ENCODE measurements at regions not wholly inside any gene's neighbourhood (a gene's known extent, or its start where the extent isn't known, plus 50 kb on each side); places are given as distances from the start of the nearest gene placed in this dataset.

GRCh38 chr7:16985621-16986020 is 103.8 kb upstream of the AGR3 start:
- H3K4me3 Mint-ChIP-seq, result no peak overlapping the region
- H3K9me3 Mint-ChIP-seq (ENCODE audit: low read depth), result no peaks in the 10 kb centered on the region
- no peak for DNase-seq
- H3K27me3 Mint-ChIP-seq, result peaks cover 18% of the 10 kb centered on the region
- H3K4me1 Mint-ChIP-seq, result peaks cover 10% of the 10 kb centered on the region
- CTCF ChIA-PET, result no interaction called here
- no peak overlapping the region for H3K27ac Mint-ChIP-seq
- H3K36me3 Mint-ChIP-seq, result no peaks in the 10 kb centered on the region
- ATAC-seq, result no peak

DNA sequence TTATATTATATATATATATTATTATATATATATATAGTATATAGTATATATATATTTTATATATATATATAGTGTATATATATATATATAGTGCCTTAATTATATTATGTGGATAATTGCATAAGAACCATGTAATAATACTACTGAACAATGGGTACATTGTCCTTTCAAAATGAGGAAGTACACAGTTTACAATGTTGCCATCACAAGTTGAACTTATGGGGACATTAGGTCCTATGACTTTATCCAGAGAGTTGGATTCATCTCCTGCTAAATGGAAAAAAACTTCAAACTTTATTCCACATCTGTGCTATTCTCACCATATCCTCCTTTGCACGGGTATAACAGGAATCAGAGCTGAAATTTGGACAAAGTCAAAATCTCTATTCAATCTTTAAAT is 105.0 kb upstream of the AGR3 start:
- Mint-ChIP-seq H3K4me3 (no peak overlapping the region), H3K36me3 (no peaks in the 10 kb centered on the region), H3K27ac (no peak overlapping the region), H3K9me3 (ENCODE audit: low read depth) (no peaks in the 10 kb centered on the region), H3K4me1 (peaks cover 10% of the 10 kb centered on the region), H3K27me3 (peaks cover 14% of the 10 kb centered on the region)
- ATAC-seq (no peak), DNase-seq (no peak)
- CTCF ChIA-PET, result no interaction called here

- Mint-ChIP-seq H3K4me3 (no peak overlapping the region), H3K9me3 (ENCODE audit: low read depth) (no peaks in the 10 kb centered on the region), H3K27ac (no peak overlapping the region), H3K4me1 (peaks cover 2% of the 10 kb centered on the region), H3K27me3 (peaks cover 11% of the 10 kb centered on the region), H3K36me3 (peaks cover under 1% of the 10 kb centered on the region)
- CTCF ChIA-PET, result no interaction called here
- no peak for ATAC-seq
- DNase-seq, result no peak
Measured at GRCh38 chr7:16989811-16990413, 108.1 kb upstream of the AGR3 start.

GRCh38 chr7:16991551-16991950 is 109.8 kb upstream of the AGR3 start:
- no peak for DNase-seq
- ATAC-seq, result no peak
- Mint-ChIP-seq H3K4me1 (no peaks in the 10 kb centered on the region), H3K9me3 (ENCODE audit: low read depth) (peaks cover 6% of the 10 kb centered on the region), H3K4me3 (no peak overlapping the region), H3K36me3 (peaks cover 9% of the 10 kb centered on the region), H3K27ac (no peak overlapping the region), H3K27me3 (peaks cover 8% of the 10 kb centered on the region)
- CTCF ChIA-PET, result no interaction called here

DNA sequence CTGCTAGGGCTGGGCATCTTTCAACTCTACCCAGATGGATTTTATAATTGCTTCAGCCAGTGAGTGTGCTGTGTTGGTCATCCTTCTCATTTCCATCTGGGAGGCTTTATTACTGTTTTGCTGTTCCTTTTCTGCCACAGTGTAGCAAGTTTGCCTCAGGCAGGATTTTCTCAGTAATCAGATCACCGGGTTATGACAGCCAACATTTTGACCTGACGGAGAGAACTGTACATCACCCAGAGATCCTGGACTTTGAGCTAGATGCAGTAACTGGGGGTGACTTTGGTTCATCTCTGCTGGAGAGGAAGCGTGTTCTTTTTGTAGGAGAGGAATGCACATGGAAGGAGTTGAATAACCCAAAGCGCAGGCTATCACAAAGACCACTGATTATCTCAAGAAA is 111.8 kb upstream of the AGR3 start:
- H3K4me3 Mint-ChIP-seq, result no peak overlapping the region
- H3K36me3 Mint-ChIP-seq, result peaks cover 26% of the 10 kb centered on the region
- CTCF ChIA-PET, result no interaction called here
- H3K27me3 Mint-ChIP-seq, result peaks cover 2% of the 10 kb centered on the region
- no peak for ATAC-seq
- peaks cover 8% of the 10 kb centered on the region for H3K9me3 Mint-ChIP-seq (ENCODE audit: low read depth)
- no peaks in the 10 kb centered on the region for H3K4me1 Mint-ChIP-seq
- no peak for DNase-seq
- no peak overlapping the region for H3K27ac Mint-ChIP-seq

- Mint-ChIP-seq H3K27ac (no peak overlapping the region), H3K4me3 (no peak overlapping the region), H3K27me3 (peaks cover 4% of the 10 kb centered on the region), H3K36me3 (peaks cover 37% of the 10 kb centered on the region), H3K4me1 (peaks cover 15% of the 10 kb centered on the region), H3K9me3 (ENCODE audit: low read depth) (peaks cover 8% of the 10 kb centered on the region)
- DNase-seq (no peak), ATAC-seq (no peak)
- CTCF ChIA-PET, result interaction anchor here (0.7 to 4.0 kb wide), 4 partner anchors 11 to 492 kb away, joined by 3 to 17 read pairs (median 5); no protein-coding TSS in a partner anchor
Measured at GRCh38 chr7:16998481-16999051, 116.8 kb upstream of the AGR3 start.

DNA sequence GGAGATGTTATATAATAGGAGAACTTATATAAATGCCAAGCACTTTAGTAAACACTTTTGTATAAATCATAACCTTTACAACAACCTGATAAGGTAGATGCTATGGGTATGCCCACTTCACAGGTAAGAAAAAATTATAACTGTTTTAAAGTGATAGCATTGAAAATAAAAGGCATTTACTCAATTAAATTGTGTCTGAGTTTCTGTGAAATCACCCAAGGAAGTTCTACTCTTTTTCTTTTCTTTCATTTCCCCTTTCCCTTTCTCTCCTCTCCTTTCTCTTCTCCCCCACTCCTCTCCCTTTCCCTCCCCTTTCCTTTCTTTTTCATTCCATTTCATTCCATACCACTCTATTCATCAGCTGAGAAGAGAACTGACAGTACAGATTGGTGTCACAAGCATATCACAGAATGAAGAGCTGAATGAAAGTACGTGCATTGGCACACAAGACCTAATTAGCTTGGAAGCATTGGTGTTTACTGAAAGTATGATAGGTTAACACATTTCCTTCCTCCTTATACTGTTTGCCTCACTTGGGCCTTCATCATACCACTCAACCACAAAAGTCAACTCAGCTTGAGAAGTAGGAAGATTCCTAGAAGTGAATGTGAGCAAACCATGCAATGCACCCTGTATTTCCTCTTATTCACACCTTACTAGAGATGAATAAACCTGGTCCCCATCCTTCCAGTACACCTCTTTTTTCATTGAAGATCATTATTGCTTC is 117.9 kb upstream of the AGR3 start:
- Mint-ChIP-seq H3K27me3 (peaks cover 8% of the 10 kb centered on the region), H3K9me3 (ENCODE audit: low read depth) (peaks cover 8% of the 10 kb centered on the region), H3K36me3 (peaks cover 37% of the 10 kb centered on the region), H3K27ac (peak overlapping the region; percentile 81), H3K4me3 (peak overlapping the region; percentile 46), H3K4me1 (peaks cover 15% of the 10 kb centered on the region)
- ATAC-seq (peak; percentile 99), DNase-seq (peak; percentile 59)
- CTCF ChIA-PET, result interaction anchor here (0.7 to 4.0 kb wide), 5 partner anchors 10 to 491 kb away, joined by 3 to 17 read pairs (median 3); no protein-coding TSS in a partner anchor

- no peak for DNase-seq
- CTCF ChIA-PET, result interaction anchor here (1.7 kb wide), 1 partner anchor 204 kb away, joined by 3 read pairs; no protein-coding TSS in a partner anchor
- H3K27ac Mint-ChIP-seq, result no peak overlapping the region
- peaks cover 16% of the 10 kb centered on the region for H3K4me1 Mint-ChIP-seq
- ATAC-seq, result no peak
- H3K27me3 Mint-ChIP-seq, result peaks cover 6% of the 10 kb centered on the region
- H3K4me3 Mint-ChIP-seq, result no peak overlapping the region
- H3K9me3 Mint-ChIP-seq (ENCODE audit: low read depth), result no peaks in the 10 kb centered on the region
- H3K36me3 Mint-ChIP-seq, result peaks cover 7% of the 10 kb centered on the region
Measured at GRCh38 chr7:17005271-17005670, 123.5 kb upstream of the AGR3 start.

DNA sequence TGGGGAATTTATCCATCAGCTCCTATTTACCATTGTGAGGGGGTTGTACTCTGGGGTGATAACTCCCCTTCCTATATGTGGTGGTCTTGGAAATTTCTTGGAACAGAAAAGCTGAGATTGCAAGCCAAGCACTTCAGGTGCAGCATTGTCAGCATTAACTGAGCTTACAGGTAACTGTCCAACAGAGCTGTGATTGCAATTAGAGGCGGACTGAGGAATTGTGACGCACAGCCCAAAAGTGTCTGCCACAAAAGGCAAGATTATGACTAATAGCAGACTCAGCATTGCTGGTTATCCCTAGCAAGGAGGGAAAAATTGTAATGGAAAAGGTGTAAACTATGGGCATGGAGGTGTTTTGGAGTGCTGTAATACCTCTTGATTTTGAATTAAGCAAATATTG is 126.1 kb upstream of the AGR3 start:
- H3K27me3 Mint-ChIP-seq, result peaks cover 4% of the 10 kb centered on the region
- no peaks in the 10 kb centered on the region for H3K9me3 Mint-ChIP-seq (ENCODE audit: low read depth)
- no peak overlapping the region for H3K4me3 Mint-ChIP-seq
- peaks cover 2% of the 10 kb centered on the region for H3K36me3 Mint-ChIP-seq
- ATAC-seq (no peak), DNase-seq (no peak)
- H3K27ac Mint-ChIP-seq, result no peak overlapping the region
- CTCF ChIA-PET, result interaction anchor here (0.7 to 3.9 kb wide), 5 partner anchors 8 to 134 kb away, joined by 3 to 17 read pairs (median 4); no protein-coding TSS in a partner anchor
- H3K4me1 Mint-ChIP-seq, result peaks cover 19% of the 10 kb centered on the region

DNA sequence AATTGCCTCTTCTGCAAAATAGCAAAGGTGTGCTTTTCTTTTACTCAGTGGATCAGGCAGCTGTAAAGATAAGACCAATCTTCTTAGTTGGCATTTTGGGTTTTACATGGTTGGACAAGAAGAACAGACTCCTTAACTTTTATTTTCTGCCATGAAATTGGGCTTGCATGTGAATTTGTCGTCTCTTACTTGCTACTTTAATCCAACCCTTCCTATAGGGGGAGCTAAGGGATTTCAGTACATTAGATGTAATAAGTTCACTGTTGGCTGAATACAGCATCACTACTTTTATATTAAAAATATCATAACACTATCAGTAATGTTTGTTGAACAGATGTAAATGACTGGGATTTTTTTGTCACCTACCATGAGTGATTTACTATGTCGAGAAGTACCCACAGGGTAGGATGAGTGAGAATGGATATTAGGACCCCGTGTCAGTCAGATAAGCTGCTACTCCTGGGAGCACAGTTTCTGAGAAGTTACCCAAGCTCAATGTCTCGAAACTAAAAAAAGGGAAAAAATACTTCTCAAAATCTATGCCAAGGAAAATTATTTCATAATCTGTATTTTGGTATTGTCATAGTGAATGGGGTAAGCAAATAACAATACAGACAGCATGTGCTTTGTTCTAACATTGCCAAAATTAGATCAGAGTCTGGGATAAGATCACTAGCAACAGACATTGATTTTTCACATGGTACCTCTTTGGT is 127.4 kb upstream of the AGR3 start:
- Mint-ChIP-seq H3K4me1 (peaks cover 19% of the 10 kb centered on the region), H3K4me3 (no peak overlapping the region), H3K36me3 (peaks cover 2% of the 10 kb centered on the region), H3K9me3 (ENCODE audit: low read depth) (no peaks in the 10 kb centered on the region), H3K27me3 (peaks cover 4% of the 10 kb centered on the region), H3K27ac (no peak overlapping the region)
- ATAC-seq, result peak; percentile 51
- no peak for DNase-seq
- CTCF ChIA-PET, result interaction anchor here (1.0 to 3.9 kb wide), 11 partner anchors 10 to 293 kb away, joined by 3 to 17 read pairs (median 4); partner anchors contain the start of gene AHR

- H3K27me3 Mint-ChIP-seq, result no peaks in the 10 kb centered on the region
- CTCF ChIA-PET, result interaction anchor here (1.2 to 3.9 kb wide), 7 partner anchors 11 to 293 kb away, joined by 3 to 17 read pairs (median 4); partner anchors contain the start of gene AHR
- H3K4me1 Mint-ChIP-seq, result peaks cover 19% of the 10 kb centered on the region
- H3K36me3 Mint-ChIP-seq, result peaks cover 2% of the 10 kb centered on the region
- H3K27ac Mint-ChIP-seq, result no peak overlapping the region
- ATAC-seq (no peak), DNase-seq (no peak)
- no peak overlapping the region for H3K4me3 Mint-ChIP-seq
- H3K9me3 Mint-ChIP-seq (ENCODE audit: low read depth), result no peaks in the 10 kb centered on the region
Measured at GRCh38 chr7:17009933-17010332, 128.2 kb upstream of the AGR3 start.

GRCh38 chr7:17010637-17011300 is 129.0 kb upstream of the AGR3 start:
- H3K4me3 Mint-ChIP-seq, result no peak overlapping the region
- peaks cover 24% of the 10 kb centered on the region for H3K4me1 Mint-ChIP-seq
- H3K27ac Mint-ChIP-seq, result no peak overlapping the region
- H3K36me3 Mint-ChIP-seq, result peaks cover 2% of the 10 kb centered on the region
- ATAC-seq, result peak; percentile 79
- no peaks in the 10 kb centered on the region for H3K9me3 Mint-ChIP-seq (ENCODE audit: low read depth)
- CTCF ChIA-PET, result interaction anchor here (1.0 to 3.9 kb wide), 4 partner anchors 11 to 55 kb away, joined by 3 to 17 read pairs (median 3); no protein-coding TSS in a partner anchor
- DNase-seq, result peak; percentile 52
- H3K27me3 Mint-ChIP-seq, result no peaks in the 10 kb centered on the region

GRCh38 chr7:17013204-17013603 is 131.4 kb upstream of the AGR3 start:
- ATAC-seq, result no peak
- Mint-ChIP-seq H3K27ac (no peak overlapping the region), H3K36me3 (no peaks in the 10 kb centered on the region), H3K4me3 (no peak overlapping the region), H3K9me3 (ENCODE audit: low read depth) (no peaks in the 10 kb centered on the region), H3K27me3 (no peaks in the 10 kb centered on the region), H3K4me1 (peaks cover 27% of the 10 kb centered on the region)
- CTCF ChIA-PET, result interaction anchor here (0.8 kb wide), 1 partner anchor 10 kb away, joined by 3 read pairs; no protein-coding TSS in a partner anchor
- DNase-seq, result no peak

All from activated CD8-positive, alpha-beta memory T cell treated with anti-CD3 and anti-CD28 coated beads, Interleukin-2, amount 10 ng/mL, durations not matched to agents 7 days and 5 days (primary cell).